HG03103 (cell line): ENCODE measurements at regions not wholly inside any gene's neighbourhood (a gene's known extent, or its start where the extent isn't known, plus 50 kb on each side); places are given as distances from the start of the nearest gene placed in this dataset.
"Not testable (repeated sequence)": the region's sequence is repeated elsewhere in the genome, so short reads cannot be mapped to it uniquely, and the experiment has no call there.

Source experiments
- ATAC-seq: cut with Tn5 transposase; IDR thresholded peaks from one replicate; pipeline ENCODE4 v1.9.1; 2021; ENCODE audit warnings: low read depth; ENCODE audit not compliant: unreplicated experiment

DNA sequence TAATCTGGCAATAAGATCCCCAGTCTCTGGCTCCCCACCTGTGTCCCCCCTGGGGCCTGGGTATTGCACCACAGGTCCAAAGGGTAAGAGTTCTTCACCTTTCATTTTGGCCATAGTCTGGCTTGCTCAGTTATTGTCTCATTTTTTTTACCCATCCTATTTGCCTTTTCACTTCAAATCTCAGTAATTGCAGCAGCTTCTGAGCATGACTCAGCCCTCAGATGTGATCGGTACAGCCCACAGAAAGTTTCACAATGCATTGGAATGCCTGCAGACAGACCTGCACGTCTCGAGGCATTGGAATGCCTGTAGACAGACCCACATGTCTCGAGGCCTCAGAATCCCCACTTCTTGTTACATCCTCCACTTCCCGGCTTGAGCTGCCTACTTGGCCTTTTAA is 173.6 kb downstream of the NUFIP1 start:
- ATAC-seq, result no peak

DNA sequence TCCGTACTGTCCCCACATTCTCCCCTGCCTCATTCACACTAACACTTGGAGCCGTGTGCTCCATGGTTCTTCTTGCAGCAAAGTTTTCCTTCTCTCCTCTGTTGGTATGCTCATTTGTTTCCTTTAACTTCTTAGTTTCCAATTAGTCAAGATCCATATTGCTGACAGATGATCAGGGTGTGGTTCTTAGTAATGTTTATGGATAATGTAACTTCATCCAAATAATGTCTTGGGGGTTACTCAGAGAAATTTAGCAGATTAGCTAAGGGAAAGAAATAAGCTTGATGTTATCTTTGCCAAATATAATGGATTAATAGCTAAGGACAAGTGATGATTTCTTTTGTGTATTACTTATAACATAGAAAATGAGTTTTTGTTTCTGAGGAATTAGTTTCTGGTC is 174.4 kb downstream of the NUFIP1 start:
- no peak for ATAC-seq

DNA sequence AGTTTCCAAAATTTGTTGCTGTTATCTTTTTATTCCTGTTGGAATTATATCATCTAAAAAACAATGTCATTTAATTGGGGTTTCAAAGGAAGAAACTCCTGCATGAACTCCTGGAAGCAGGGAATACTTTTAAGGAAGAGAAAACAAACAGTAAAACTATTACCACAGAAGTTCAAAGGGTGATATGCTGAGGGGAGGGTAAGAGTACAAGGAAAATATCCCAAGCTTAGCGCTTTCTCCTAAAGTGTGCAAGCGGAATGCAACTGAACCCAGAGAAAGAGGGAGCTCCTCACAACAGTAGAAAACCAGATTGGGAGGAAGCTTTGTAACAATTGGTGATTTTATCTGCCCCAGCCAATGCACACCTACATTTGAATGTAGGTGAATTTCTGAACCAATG is 175.1 kb downstream of the NUFIP1 start:
- no peak for ATAC-seq

DNA sequence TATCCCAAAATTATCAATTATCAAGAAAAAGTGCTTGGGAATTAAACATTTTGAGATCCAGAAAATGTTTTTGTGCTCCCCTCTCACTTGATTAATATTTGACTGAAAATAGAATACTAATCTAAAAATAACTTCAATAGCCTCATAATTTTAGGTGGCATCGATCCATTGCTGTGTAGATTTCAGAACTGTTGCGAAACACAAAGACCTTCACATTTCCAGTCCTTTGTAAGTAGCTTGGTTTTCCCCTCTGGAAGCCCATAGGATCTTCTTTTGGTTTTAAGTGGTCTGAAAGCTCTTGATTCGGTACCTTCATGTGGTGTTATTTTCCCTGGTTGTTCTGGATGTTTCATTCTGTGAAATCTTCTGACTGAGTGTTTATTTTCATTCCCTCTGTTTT is 176.5 kb downstream of the NUFIP1 start:
- ATAC-seq, result no peak

DNA sequence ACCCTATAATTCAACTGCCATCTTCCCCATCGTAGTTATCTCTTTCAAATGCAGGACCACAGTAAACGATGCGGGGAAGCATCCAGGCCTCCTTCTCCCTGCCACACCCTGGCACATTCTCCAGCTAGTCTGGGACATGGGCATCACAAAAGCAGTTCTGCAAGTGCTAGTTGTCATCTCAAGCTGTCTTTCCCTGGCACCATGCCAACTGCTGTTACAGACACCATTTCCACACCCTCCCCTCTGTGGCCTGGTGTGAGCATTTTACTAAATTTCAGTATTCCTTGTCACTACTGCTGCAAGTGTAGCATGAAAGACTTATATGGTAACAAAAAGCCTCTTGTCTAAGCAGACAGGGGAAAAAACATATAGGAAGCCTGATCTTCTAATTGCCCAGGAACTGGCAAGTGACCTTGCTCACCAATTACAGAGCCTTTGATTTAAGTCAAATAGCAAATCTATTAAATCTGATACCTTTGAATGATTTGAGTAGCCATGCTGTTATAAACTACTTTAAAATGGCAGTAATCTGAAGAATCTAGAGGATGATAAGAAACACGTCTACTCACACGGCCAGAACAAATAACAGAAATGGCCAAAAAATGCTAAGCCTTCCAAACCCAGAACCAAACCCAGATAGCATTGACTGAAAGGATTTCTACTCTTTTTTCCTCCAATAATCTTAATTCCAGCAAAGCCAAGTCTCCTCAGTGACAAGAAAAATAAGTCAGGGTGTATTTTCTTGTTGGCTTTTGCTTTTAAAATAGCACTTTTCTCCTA is 179.0 kb downstream of the NUFIP1 start:
- no peak for ATAC-seq

DNA sequence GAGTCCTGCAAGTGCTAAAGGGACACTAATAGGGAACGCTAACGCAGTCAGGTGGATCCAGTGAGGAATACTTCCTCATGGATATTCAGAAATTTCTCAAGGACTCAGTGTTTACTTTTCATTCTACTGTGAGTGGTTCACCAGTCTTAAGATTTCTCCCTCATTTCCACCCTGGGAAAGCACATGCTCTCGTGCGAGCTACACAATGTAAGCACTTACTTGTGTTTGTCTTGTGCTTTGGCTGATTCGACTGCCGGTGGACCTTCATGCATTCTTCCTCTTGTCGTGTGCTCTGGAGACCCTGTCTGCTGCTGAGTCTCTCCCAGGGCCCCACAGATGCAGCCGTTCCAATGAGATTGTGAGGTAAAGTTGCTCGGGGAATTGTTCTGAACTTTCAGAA is 180.1 kb downstream of the NUFIP1 start:
- no peak for ATAC-seq

DNA sequence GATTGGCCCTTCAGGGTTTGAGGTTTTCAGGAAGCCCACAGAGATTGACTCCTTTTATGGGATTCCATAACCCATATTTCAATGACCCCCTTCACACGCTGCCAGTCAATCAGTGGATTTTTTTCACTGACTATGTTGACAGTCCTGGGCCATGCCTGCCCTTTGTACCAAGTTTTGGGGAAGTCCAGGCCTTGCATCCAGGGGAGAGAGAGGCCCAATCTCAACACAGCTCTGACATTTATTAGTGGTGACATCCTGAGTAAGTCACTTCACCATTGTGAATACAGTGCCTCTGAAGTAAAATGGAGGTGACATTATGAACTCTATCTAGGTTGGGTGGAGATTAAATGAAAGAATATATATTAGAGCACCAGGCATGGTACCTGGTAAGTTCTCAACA is 181.1 kb downstream of the NUFIP1 start:
- ATAC-seq, result no peak

DNA sequence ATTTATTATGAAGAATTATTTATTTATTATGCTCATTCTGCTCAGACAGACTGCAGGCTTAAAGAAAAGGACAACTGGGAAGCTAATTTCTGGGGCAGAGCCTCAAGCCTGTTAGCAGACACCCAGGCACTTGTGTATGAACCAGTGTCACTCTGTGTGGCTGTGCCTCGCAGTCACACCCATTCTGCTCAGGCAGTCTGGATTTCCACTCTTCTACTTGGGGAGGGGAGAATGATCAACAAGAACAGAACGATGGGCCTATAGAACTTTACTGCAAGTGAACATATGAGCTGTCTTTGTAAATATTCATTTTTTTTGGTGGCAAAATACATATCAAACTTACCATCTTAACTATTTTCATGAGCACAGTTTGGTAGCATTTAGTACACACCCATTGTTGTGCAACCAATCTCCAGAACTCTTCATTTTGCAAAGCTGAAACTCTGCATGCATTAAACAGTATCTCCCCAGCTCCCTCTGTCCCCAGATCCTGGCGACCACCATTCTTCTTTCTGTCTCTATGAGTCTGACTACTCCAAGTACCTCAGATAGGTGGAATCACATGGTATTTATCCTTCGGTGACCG is 181.7 kb downstream of the NUFIP1 start:
- no peak for ATAC-seq

DNA sequence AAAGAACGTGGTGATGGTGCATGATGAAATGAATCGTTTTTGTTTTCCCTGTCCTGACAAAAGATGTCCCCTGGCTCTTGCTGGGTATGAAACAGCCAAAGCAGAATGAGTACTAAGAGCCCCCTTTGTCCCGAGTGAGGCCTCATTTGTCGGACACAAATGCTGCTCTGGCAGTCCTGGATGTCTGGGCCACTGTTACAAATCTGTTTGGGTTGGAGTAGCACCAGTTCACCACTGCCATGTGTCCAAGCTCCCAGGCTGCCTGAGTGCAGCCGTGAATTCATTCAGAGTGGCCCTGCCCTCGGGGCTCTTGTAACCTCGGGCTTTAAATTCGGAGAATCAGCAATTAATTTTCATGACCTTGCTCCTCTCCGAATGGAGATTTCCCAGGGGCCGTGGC is 182.4 kb downstream of the NUFIP1 start:
- no peak for ATAC-seq

DNA sequence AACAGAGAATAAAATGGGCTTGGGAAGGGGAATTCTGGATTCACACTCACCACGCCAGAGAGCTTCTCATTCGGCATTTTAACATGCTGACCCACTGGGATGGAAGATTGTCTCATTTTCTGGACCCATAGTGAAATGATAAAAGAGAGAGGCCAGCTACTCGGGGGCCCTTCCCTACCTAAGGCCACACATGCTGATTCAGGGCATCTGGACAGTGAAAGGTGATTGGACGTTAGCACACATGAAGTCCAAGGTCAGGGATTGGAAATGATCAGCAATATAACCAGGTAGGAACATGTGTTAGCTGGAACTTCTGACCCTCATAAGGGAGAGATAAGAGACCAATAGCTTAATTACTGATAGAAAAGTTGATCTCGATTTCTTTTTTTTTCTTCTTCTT is 183.7 kb downstream of the NUFIP1 start:
- ATAC-seq, result no peak

DNA sequence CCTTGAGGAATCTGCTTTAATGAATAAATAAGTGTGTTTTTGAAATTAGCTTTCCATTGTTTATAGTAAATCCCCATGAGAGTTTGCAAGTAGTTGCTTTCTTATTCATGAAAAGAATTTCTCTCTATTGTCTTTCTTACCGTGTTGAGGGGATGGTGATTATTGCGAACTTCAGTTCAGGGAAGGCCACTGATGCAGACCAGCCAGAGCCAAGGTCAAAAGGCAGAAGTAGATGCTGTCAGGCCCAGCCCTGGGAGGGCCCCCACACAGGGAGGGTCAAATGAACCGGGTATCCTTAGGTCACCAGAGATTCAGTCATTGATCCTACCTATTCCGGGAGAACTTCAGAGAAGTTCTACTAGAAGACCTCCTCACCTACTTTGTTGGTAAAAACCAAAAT is 185.9 kb downstream of the NUFIP1 start:
- ATAC-seq, result no peak

DNA sequence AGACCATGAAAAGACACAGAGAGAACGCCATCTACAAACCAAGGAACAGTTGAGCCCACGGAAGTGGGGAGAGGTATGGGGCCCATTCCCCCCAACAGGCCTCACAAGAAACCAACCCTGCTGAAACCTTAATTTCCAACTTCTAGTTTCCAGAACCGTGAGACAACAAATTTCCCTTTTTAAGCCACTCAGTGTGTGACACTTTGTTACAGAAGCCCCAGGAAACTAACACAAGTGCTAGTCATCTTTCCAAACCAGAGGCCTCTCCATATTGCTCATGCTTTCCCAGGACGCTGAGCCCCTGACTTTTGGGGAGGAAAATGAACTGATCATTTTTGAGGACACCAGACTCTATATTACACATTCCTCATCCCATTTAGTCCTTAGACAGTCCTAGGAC is 186.8 kb downstream of the NUFIP1 start:
- no peak for ATAC-seq

DNA sequence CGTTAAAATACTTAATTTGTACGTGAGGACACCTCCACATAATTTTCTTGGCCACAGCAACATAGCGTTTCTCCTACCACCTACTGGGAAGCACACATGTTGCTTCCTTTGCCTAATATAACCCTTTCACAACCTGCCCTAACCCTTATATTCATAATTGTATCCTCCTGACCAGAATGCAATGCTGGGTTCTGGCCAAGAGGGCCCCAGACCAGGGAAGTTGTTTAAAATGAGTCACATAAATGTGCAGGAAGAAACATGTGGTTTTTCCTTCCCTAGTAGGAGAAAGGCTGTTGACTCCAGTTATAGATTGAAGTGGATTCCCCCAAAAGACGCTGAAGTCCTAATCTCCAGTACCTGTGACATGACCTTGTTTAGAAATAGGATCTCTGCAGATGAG is 187.3 kb downstream of the NUFIP1 start:
- no peak for ATAC-seq

DNA sequence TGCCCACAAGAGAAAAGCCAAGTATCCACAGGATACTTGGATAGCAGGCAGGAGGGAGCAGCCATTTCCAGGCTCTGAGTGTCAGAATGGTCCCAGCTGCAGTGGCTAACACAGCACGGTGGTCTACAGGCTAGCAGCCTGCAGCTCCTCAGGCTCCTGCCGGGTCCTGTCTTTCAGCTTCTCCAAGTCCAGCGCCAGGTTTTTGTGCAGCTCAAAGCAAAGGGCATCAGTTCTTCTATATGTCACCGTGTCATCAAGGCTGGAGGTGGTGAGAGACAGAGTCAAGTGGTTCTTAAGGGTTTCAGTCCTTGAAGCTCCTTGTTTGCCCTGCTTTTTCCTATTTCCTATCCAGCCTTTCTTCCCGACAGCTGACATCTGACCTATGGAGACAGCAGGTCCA is 188.6 kb downstream of the NUFIP1 start:
- ATAC-seq, result no peak

DNA sequence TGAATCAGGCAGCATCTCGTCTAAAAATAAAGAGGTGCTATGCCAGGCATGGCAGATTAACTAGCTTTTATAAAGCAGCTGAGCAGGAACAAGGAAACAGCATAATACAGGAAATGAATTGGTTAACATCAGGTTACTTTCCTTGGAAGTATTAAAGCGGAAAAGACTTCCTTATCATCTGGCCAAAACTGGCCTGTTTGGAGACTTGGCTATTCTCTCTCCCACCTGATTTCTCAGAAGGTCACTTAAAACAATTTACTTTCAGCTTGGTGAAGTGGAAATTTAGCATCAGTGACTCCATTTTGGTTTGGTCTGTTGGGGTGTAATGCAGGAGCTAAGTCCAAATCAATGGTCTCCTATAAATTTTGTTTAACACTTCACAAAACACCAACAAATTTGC is 191.6 kb downstream of the NUFIP1 start:
- no peak for ATAC-seq

DNA sequence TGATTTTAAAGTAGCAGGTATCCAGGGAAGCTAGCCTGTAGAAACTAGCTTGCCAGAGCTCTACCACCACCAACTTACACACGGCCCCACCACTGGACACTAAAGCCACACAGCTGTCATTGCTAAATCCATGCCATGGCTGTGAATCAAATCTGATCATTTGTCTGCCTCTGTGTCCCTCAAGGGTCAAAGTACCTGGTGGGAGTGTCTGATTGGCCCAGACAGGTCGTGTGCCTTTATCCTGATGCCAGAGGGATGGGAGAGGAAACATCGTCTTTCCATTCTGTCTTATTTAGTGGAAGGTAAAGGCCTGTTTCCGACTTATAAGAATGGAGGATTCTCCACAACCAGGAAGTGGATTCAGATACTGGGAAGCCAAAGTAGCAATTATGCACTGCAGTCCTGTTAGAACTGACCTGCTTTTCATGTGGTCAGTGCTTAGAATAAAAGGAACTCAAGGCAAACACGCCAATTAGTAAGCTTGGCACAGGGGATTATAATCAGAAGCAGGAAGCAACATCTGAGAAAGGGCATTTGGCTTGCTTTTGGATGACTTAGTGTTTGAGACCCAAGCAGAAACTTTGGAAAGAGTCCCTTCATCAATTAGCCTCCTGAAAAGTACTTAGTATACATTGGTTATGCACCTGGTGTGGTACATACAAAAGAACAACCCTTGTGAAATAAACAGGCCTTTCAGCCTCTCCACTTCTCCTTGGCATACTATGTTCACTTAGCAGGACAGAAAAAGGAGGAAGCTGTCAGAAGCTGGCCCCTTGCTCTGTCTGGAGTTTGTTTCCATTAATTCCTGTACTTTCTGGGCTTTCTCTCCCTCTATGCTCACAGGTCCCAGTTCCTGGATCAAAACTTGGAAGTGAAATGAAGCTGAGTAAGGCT is 192.4 kb downstream of the NUFIP1 start:
- ATAC-seq, result no peak

DNA sequence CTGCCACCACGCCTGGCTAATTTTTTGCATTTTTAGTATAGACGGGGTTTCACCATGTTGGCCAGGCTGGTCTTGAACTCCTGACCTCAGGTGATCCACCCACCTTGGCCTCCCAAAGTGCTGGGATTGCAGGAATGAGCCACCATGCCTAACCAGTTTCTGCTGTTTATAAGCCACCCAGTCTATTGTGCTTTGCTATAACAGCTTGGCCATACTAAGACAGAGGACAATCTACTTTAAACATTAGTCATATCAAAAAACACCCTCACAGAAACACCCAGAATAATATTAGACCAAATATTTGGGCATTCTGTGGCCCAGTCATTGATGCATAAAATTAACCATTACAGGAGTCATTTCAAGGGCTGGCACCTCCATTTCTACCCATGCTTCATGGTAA is 193.2 kb downstream of the NUFIP1 start:
- not testable (repeated sequence) for ATAC-seq

DNA sequence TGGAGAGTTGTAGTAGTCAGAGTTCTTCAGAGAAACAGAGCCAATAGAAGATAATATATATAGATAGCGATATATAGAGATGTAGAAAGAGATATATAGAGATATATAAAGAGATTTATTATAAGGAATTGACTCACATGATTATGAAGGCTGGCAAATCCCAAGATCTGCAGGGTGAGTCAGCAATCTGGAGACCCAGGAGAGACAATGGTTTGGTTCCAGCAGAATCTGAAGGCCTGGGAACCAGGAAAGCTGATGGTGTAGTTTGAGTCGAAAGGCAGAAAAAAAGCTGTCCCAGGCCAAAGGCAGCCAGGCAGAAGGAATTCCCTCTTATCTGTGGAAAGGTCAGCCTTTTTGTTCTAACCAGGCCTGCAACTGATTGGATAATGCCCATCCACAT is 194.1 kb downstream of the NUFIP1 start:
- no peak for ATAC-seq

DNA sequence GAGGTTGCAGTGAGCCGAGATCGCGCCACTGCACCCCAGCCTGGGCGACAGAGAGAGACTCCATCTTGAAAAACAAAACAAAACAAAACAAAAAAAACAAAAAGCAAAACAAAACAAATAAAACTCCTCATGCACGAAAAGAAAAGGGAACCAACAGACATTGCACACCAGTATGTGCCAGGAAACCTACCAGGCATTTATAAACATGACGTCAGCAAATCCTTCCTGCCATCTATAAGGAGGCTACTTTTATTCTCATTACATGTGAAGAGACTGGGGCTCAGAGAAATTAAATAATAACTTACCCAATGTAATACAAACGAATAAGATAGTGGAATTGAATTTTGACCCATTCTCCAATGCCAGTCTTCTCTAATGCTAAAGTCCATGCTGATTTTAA is 197.2 kb downstream of the NUFIP1 start:
- no peak for ATAC-seq

DNA sequence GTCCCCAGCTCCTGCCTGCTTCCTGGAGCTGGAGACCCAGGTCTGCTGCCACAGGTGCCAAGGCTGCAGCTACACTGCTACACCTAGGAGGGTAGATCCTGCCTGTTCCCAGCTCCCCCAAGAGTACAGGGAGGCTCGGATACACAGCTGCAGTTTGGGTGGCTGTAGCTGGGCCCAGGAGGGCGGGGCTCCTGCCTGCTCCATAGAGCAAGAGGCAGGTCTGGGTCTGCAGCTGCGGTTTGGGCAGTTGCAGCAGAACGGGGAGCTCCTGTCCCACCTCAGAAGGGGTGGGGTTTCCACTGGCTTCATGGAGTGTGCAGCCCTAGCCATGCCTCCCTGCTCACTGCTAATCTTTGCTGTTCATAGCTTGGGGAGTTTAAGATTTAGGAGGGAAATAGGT is 199.0 kb downstream of the NUFIP1 start:
- no peak for ATAC-seq

DNA sequence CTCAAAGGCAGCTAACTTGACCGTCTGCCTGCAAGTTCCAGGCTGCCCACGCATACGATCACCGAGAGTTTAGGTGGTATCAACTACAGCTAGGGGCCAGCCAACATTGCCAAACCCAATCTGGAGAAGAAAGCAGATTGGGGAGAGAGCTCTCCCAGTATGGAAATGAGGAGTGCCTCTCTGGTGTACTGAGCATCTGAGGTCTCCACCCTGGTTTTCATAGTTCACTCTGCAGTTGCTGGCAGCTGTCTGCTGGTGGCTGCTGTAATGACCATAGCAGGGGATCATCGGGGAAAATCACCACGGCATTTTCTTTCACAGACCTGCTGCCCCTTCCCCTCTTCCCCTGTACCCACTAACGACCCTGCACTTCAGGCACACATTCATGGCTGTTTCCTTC is 201.7 kb downstream of the NUFIP1 start:
- ATAC-seq, result no peak

DNA sequence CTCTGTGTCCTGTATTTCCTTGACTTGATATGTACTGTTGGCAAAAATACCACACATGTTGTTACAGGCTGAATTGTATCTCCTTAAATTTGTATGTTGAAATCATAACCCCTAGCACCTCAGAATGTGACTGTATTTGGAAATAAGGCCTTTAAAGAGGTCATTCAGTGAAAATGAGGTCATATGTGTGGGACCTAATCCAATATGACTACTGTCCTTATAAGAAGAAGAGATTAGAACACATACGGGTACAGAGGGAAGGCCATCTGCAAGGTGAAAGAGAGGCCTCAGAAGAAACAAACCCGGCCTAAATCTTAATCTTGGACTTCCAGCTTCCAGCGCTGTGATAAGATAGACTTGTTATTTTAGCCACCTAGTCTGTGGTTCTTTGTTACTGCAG is 202.5 kb downstream of the NUFIP1 start:
- no peak for ATAC-seq
